ENCODE measurements at regions not wholly inside any gene's neighbourhood (a gene's known extent, or its start where the extent isn't known, plus 50 kb on each side); places are given as distances from the start of the nearest gene placed in this dataset.

DNA sequence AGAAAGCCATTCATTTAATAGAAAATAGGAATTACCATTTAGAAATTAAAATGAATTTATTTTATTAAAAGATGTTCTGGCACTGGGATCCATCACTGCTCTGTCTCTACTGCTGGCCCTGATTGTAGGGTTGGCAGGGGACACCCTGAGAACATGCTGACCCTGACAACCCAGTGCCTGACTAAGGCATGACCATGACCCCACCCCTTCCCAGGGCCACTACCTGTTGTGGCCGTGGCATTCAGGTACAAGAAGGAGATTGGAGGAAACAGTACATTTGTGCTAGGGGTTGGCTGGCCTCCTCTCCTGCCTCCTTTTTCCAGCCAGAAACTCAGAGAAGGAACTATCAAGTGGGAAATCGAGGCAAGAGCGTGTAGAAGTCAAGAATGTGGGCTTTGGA lies 197.0 kb upstream of the ZMIZ1 start:
- Histone ChIP-seq H3K4me3 (ENCODE audit: insufficient read depth, low read depth, low read length) (no peak overlapping the region), H3K27me3 (ENCODE audit: control insufficient read depth, insufficient read depth, low read length) (peaks cover 9% of the 10 kb centered on the region; the same call in 1 of the 2 replicates), H3K36me3 (replicated peaks; ENCODE audit: control insufficient read depth, insufficient read depth, low read length) (no peaks in the 10 kb centered on the region)
- DNase-seq: no peak

GRCh38 chr10:78873413-78873812 lies 195.4 kb upstream of the ZMIZ1 start:
- Histone ChIP-seq H3K27me3 (ENCODE audit: control insufficient read depth, insufficient read depth, low read length) (peaks cover 9% of the 10 kb centered on the region; the same call in 1 of the 2 replicates), H3K36me3 (replicated peaks; ENCODE audit: control insufficient read depth, insufficient read depth, low read length) (no peaks in the 10 kb centered on the region), H3K4me3 (ENCODE audit: insufficient read depth, low read depth, low read length) (no peak overlapping the region)
- DNase-seq: no peak

DNA sequence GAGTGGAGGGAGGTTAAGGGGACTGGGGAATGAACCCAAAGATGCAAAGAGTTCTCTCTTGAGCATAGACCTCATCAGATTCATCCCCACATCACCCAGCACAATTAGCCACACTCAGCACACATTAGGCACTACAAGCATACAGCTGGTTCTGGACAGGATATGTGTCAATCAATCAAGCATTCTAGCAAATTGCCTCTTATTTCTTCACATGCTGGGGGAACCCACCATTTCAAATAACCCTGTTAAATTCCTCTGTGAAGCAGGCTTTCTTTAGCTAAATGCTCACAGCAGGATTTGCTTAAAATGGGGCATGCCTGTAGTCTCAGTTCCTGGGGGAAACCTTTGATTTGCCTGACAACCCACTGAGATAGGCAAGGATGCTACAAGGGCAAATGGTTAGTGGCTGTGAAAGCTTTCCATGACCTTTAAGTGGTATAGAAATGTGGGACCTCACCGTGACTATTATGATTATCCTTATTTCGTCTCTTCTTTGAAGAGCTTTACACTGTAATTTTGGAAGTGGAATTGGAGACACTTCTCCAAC lies 193.4 kb upstream of the ZMIZ1 start:
- H3K27me3 ChIP-seq (ENCODE audit: control insufficient read depth, insufficient read depth, low read length): peaks cover 9% of the 10 kb centered on the region; the same call in 1 of the 2 replicates
- DNase-seq: peak; percentile 67
- H3K36me3 ChIP-seq (replicated peaks; ENCODE audit: control insufficient read depth, insufficient read depth, low read length): no peaks in the 10 kb centered on the region
- H3K4me3 ChIP-seq (ENCODE audit: insufficient read depth, low read depth, low read length): no peak overlapping the region

DNA sequence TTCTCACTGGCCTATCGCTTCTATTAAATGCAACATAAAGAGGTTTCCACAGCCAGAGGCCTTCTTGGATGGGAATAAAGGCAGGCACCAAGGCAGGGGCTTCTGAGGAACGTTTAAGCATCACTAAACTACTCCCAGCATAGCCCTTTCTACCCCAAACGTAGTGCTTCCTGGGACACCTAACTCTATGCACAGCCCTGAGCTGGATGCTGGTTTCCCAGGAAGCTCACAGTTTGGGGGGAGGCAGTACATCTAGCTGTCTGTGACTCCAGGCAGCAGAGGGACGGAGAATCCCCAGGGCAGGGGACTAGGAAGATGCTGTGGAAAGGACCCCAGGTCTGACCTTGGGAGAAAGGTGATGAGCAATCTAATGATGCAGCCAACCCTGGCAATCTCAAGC lies 192.8 kb upstream of the ZMIZ1 start:
- no peaks in the 10 kb centered on the region for H3K36me3 ChIP-seq (replicated peaks; ENCODE audit: control insufficient read depth, insufficient read depth, low read length)
- no peak overlapping the region for H3K4me3 ChIP-seq (ENCODE audit: insufficient read depth, low read depth, low read length)
- DNase-seq: no peak
- peaks cover 9% of the 10 kb centered on the region; the same call in 1 of the 2 replicates for H3K27me3 ChIP-seq (ENCODE audit: control insufficient read depth, insufficient read depth, low read length)

- Histone ChIP-seq H3K27me3 (ENCODE audit: control insufficient read depth, insufficient read depth, low read length) (peaks cover 9% of the 10 kb centered on the region; the same call in 1 of the 2 replicates), H3K36me3 (replicated peaks; ENCODE audit: control insufficient read depth, insufficient read depth, low read length) (no peaks in the 10 kb centered on the region), H3K4me3 (ENCODE audit: insufficient read depth, low read depth, low read length) (no peak overlapping the region)
- DNase-seq: no peak
Observed at GRCh38 chr10:78876449-78876848, 192.3 kb upstream of the ZMIZ1 start.

- peaks cover 8% of the 10 kb centered on the region; the same call in 1 of the 2 replicates for H3K27me3 ChIP-seq (ENCODE audit: control insufficient read depth, insufficient read depth, low read length)
- H3K36me3 ChIP-seq (replicated peaks; ENCODE audit: control insufficient read depth, insufficient read depth, low read length): no peaks in the 10 kb centered on the region
- no peak for DNase-seq
- H3K4me3 ChIP-seq (ENCODE audit: insufficient read depth, low read depth, low read length): no peak overlapping the region
Observed at GRCh38 chr10:78879621-78880020, 189.1 kb upstream of the ZMIZ1 start.

DNA sequence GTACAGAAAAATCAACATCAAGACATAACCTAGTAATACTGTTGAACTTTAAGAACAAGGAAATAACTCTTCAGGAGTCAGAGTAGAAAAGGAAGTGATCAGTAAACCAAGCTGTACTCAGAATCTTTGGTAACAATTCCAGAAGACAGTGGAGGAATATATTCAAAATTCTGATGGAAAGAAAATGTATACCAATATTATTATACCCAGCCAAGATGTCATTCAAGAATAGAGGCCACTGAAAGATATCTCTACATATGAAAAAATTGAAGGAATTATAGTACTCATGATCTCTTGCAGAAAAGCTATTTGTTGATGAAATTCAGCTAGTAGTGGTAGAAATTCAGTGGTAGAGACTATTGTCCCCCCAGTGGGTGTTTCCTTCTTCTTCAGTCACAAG lies 182.6 kb upstream of the ZMIZ1 start:
- no peaks in the 10 kb centered on the region for H3K36me3 ChIP-seq (replicated peaks; ENCODE audit: control insufficient read depth, insufficient read depth, low read length)
- no peak overlapping the region for H3K4me3 ChIP-seq (ENCODE audit: insufficient read depth, low read depth, low read length)
- no peak for DNase-seq
- H3K27me3 ChIP-seq (ENCODE audit: control insufficient read depth, insufficient read depth, low read length): no peaks in the 10 kb centered on the region

DNA sequence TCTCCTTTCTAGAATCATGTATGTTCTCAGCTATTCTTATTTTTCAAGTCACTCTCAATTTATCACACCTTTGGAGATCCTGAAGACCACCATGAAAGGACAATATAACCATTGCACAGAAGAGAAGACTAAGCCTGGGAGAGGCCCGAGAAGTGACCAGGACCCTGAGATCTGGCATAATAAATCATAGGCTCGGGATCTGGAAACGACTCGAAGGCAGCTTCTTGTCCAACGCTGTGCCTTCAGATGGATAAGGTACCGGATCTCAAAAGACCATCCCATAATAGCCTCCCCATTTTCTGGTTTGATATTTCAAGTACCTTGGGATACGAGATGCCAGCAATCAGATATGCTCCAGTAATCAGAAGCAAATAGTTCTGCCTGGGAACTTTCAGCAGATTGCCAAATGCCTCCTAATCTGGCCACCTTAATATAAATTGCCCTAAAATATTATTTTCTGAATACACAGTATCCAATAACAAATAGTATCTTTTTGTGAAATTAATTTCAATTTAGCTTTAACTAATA lies 179.2 kb upstream of the ZMIZ1 start:
- H3K27me3 ChIP-seq (ENCODE audit: control insufficient read depth, insufficient read depth, low read length): no peaks in the 10 kb centered on the region
- DNase-seq: no peak

DNA sequence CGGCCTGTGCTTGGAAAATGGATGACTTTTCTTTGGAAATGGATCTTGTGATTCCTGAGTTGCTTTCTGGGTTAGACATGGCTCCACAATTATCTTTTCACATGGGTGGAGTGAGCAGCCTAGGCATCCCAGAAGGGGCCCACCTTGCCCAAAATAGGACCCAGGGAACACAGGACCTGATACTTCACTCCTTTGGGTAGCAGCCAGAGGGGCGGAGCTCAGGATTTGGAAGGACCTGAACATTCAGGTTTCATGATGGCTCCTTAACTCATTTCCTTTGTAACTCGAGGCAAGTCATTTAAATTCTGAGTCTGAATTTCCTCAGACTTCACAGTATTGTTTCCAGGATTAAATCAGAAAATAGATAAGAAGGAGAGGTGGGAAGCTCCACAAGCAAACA lies 178.3 kb upstream of the ZMIZ1 start:
- Histone ChIP-seq H3K4me3 (ENCODE audit: insufficient read depth, low read depth, low read length) (no peak overlapping the region), H3K36me3 (replicated peaks; ENCODE audit: control insufficient read depth, insufficient read depth, low read length) (no peaks in the 10 kb centered on the region), H3K27me3 (ENCODE audit: control insufficient read depth, insufficient read depth, low read length) (no peaks in the 10 kb centered on the region)
- no peak for DNase-seq

More for the DNA sequence above, 179.2 kb upstream of the ZMIZ1 start:
- Histone ChIP-seq H3K4me3 (ENCODE audit: insufficient read depth, low read depth, low read length) (no peak overlapping the region), H3K36me3 (replicated peaks; ENCODE audit: control insufficient read depth, insufficient read depth, low read length) (no peaks in the 10 kb centered on the region)

- no peaks in the 10 kb centered on the region for H3K36me3 ChIP-seq (replicated peaks; ENCODE audit: control insufficient read depth, insufficient read depth, low read length)
- DNase-seq: no peak
Observed at GRCh38 chr10:78891741-78892140, 177.0 kb upstream of the ZMIZ1 start.

GRCh38 chr10:78892338-78893176 lies 176.2 kb upstream of the ZMIZ1 start:
- no peak for DNase-seq
- H3K4me3 ChIP-seq (ENCODE audit: insufficient read depth, low read depth, low read length): no peak overlapping the region
- H3K27me3 ChIP-seq (ENCODE audit: control insufficient read depth, insufficient read depth, low read length): no peaks in the 10 kb centered on the region
- no peaks in the 10 kb centered on the region for H3K36me3 ChIP-seq (replicated peaks; ENCODE audit: control insufficient read depth, insufficient read depth, low read length)

More at GRCh38 chr10:78891741-78892140, 177.0 kb upstream of the ZMIZ1 start:
- no peak overlapping the region for H3K4me3 ChIP-seq (ENCODE audit: insufficient read depth, low read depth, low read length)
- H3K27me3 ChIP-seq (ENCODE audit: control insufficient read depth, insufficient read depth, low read length): no peaks in the 10 kb centered on the region

GRCh38 chr10:78893217-78893616 lies 175.5 kb upstream of the ZMIZ1 start:
- H3K4me3 ChIP-seq (ENCODE audit: insufficient read depth, low read depth, low read length): no peak overlapping the region
- H3K36me3 ChIP-seq (replicated peaks; ENCODE audit: control insufficient read depth, insufficient read depth, low read length): no peaks in the 10 kb centered on the region
- no peak for DNase-seq
- no peaks in the 10 kb centered on the region for H3K27me3 ChIP-seq (ENCODE audit: control insufficient read depth, insufficient read depth, low read length)

- DNase-seq: no peak
- Histone ChIP-seq H3K4me3 (ENCODE audit: insufficient read depth, low read depth, low read length) (no peak overlapping the region), H3K36me3 (replicated peaks; ENCODE audit: control insufficient read depth, insufficient read depth, low read length) (no peaks in the 10 kb centered on the region), H3K27me3 (ENCODE audit: control insufficient read depth, insufficient read depth, low read length) (no peaks in the 10 kb centered on the region)
Observed at GRCh38 chr10:78894089-78894840, 174.5 kb upstream of the ZMIZ1 start.

DNA sequence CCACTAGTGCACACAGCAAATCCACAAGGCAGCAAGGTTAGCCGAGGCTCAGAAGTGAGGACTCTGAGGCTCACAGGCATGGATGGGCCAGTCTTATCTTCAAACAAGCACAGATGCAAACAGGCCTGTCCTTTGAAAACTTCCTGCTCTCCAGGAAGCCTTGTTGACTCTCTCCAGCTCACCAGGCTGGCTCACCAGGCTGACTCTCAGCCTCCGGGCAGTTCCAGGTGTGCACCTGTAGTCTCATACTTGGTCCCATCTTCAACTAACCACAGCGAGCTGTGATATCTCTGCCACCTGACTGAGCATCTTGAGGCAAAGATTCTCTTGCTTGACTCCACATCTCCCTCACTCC lies 173.9 kb upstream of the ZMIZ1 start:
- no peak overlapping the region for H3K4me3 ChIP-seq (ENCODE audit: insufficient read depth, low read depth, low read length)
- no peak for DNase-seq
- no peaks in the 10 kb centered on the region for H3K27me3 ChIP-seq (ENCODE audit: control insufficient read depth, insufficient read depth, low read length)
- no peaks in the 10 kb centered on the region for H3K36me3 ChIP-seq (replicated peaks; ENCODE audit: control insufficient read depth, insufficient read depth, low read length)

- H3K36me3 ChIP-seq (replicated peaks; ENCODE audit: control insufficient read depth, insufficient read depth, low read length): no peaks in the 10 kb centered on the region
- no peaks in the 10 kb centered on the region for H3K27me3 ChIP-seq (ENCODE audit: control insufficient read depth, insufficient read depth, low read length)
- no peak overlapping the region for H3K4me3 ChIP-seq (ENCODE audit: insufficient read depth, low read depth, low read length)
- DNase-seq: no peak
Observed at GRCh38 chr10:78895469-78895868, 173.3 kb upstream of the ZMIZ1 start.

Measured in H7 (cell line).